Myocyte (in vitro differentiated cells): ENCODE measurements at regions not wholly inside any gene's neighbourhood (a gene's known extent, or its start where the extent isn't known, plus 50 kb on each side); places are given as distances from the start of the nearest gene placed in this dataset.
"Not testable (repeated sequence)": the region's sequence is repeated elsewhere in the genome, so short reads cannot be mapped to it uniquely, and the experiment has no call there.

Source experiments
- DNase-seq: peaks from one replicate; pipeline ENCODE4 v3.0.0-alpha.2; 2012; ENCODE audit warnings: low read depth

DNA sequence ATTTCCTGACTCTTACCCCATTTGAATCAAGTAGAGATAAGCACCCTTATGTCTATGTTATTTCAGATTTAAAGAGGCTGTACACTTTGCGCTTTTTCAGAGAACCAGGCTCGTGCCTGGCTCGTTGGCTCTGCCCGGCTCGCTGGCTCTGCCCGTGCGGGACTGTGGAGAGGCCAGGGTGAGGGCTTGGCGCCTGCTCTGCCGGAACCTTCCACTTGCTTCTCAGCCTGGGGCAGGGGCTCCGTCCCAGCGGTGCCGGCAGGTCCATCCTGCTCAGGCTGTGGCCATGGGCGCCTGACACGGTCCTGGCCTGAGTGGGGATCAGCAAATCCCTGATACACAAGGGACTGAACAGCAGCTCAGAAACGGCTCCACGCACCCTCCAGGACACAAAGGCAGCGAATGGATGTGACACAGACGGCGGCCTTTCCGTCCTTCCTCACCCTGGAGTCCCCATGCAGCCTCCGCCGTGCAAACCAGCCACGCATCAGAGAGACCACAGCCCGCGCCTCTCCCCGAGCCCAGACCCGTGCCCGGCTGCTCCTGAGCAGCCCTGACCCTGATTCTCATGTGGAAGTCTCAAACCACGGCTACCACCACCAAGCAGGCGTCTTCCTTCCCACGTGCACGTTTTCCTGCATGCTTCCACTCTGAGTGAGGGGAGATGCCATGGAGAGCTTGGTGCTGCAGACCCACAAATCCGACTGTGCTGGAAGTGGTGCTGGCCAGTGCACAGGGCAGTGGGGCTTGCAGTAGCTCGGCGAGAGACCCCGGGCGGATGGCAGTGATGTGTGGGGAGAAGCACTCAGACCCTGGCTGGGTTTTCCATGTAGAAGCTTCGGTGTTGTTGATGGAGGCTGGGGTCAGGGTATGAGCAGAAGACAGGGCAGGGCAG lies 233.9 kb downstream of the ERMARD start:
- no peak for DNase-seq

GRCh38 chr6:169984181-169985120 lies 233.0 kb downstream of the ERMARD start:
- no peak for DNase-seq

DNA sequence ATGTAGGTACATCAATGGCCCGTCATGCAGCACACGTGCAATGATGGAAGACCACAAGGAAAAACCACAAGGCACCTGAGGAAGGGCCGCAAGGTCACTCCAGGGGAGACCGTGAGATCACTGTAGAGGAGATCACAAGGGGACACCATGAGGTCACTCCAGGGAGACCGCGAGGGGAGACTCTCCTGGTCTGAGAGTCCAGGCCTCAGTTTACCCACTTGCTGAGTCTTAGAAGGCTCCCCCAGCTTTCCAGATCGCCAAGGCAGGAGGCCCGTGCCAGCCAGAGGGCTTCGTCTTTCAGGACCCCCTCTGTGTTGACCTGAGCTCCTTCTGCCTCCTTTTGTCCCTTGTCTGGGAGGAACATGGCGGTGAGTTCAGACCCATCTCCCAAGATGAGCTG lies 232.2 kb downstream of the ERMARD start:
- no peak for DNase-seq

- no peak for DNase-seq
These were observed 231.3 kb downstream of the ERMARD start for GRCh38 chr6:169982461-169983386.

GRCh38 chr6:169981969-169982368 lies 230.5 kb downstream of the ERMARD start:
- DNase-seq: no peak

DNA sequence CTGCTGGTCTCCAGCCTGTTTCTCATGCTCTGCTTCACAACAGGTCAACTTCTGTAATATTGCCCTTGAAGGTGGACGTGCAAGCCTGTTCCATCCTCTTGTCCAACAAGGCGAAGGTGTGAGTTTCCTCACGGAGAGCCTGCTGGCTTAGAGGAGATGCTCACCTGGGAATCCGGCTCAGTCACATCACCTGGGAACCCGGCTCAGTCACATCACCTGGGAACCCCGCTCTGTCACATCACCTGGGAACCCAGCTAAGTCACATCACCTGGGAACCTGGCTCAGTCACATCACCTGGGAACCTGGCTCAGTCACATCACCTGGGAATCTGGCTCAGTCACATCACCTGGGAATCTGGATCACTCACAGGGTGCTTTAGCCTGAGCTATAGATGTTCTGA lies 230.1 kb downstream of the ERMARD start:
- no peak for DNase-seq

DNA sequence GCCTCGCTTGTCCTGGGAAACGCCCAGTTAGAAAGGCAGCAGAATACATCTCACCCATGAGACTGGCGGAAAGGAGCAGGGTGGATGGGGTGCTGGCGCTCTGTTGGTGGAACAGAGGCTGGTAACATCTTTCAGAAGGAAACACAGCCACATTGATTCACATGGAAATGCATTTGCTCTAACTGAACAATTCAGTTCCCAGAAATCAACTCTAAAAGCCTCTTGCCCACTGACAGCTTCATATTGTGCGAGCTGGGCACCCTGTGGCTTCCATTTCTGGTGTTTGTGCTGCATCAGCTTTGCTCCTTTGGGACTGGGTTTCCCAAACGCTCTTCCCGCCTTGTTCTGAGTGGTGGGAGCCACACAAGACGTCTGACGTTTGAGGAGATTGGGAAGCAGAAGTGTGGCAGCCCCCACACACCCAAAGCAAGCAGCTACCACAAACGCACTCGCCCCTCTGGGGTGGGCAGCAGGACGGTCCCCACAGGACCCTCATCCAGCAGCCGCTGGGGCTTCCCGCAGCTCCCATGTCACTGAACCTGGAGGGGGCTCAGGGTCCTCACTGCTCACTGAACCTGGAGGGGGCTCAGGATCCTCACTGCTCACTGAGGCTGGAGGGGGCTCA lies 229.5 kb downstream of the ERMARD start:
- no peak for DNase-seq

GRCh38 chr6:169979873-169980432 lies 228.5 kb downstream of the ERMARD start:
- no peak for DNase-seq

GRCh38 chr6:169978615-169979161 lies 227.3 kb downstream of the ERMARD start:
- DNase-seq: peak; percentile 1

GRCh38 chr6:169977434-169978265 lies 226.2 kb downstream of the ERMARD start:
- DNase-seq: no peak

GRCh38 chr6:169976301-169977081 lies 225.1 kb downstream of the ERMARD start:
- no peak for DNase-seq

GRCh38 chr6:169975701-169976100 lies 224.3 kb downstream of the ERMARD start:
- DNase-seq: no peak

DNA sequence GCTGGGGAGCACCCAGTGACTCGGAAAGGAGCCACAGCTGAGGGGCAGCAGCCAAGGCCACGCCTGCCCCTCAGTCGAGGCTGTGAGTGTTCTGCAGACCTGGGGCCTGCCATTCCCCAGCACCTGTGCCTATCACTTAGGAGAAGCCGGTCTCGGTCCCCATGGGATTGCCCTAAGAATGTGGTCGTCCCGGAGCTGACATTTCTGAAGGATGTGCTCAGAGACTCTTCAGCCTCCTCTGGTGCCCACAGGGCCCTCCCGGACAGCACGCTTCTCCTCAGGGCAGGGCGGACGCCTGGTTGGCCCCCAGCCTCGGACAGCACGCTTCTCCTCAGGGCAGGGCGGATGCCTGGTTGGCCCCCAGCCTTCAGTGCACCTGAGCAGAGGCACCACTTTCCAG lies 223.9 kb downstream of the ERMARD start:
- DNase-seq: peak; percentile 10

DNA sequence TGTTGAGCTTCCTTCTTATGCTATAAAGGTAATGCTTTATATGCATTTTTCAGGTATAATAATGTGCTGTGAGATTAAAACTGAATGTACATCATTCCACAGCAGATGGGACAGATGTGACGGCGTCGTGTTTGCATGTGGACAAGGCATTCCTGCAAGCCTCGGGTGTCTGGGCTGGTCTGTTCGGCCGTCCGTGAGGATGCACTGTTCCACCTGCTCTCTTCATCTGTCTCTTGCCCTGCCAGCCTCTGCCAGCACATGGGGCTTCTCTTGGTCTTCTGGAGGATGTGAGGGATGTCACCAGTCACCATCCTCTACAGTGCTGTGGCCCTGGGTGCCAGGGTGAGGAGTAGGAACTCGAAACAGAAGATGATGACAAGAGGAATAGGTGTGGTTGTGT lies 223.2 kb downstream of the ERMARD start:
- DNase-seq: no peak

GRCh38 chr6:169973588-169974467 lies 222.4 kb downstream of the ERMARD start:
- not testable (repeated sequence) for DNase-seq

DNA sequence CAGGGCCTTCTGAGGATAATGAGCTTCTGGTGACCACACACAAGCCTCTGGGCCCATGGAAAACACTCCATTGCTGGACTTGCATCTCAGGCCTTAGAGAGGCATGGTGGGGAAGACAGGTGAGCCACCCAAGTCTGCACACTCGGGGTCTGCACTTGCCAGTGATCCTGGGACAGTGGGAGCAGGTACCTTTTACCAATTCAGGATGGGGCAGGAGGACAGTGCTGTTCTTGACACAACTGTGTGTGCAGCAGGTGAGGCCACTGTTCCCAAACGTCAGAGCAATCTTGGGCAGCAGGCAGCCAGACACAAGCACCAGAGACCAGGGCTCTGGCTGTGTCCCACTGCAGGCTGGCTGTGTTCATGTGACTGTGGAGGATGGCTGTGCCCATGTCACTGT lies 221.3 kb downstream of the ERMARD start:
- no peak for DNase-seq

GRCh38 chr6:169972101-169972651 lies 220.8 kb downstream of the ERMARD start:
- DNase-seq: no peak
